ENCODE measurements at regions not wholly inside any gene's neighbourhood (a gene's known extent, or its start where the extent isn't known, plus 50 kb on each side); places are given as distances from the start of the nearest gene placed in this dataset.

GRCh38 chr3:11720917-11721411 is 77.2 kb upstream of the VGLL4 start:
- intact Hi-C loops (cut with DNase I): no loop called here
- no peaks in the 10 kb centered on the region for H3K36me3 ChIP-seq
- peaks cover 0 to 24% of the 10 kb centered on the region in 2 donors for H3K27me3 ChIP-seq
- H3K27ac ChIP-seq: peak overlapping the region; percentile 86 to 94
- peak overlapping the region; percentile 82 to 86 for H3K4me3 ChIP-seq
- peaks cover 0 to 42% of the 10 kb centered on the region in 2 donors for H3K4me1 ChIP-seq
- TF ChIP-seq, protein P1, sequence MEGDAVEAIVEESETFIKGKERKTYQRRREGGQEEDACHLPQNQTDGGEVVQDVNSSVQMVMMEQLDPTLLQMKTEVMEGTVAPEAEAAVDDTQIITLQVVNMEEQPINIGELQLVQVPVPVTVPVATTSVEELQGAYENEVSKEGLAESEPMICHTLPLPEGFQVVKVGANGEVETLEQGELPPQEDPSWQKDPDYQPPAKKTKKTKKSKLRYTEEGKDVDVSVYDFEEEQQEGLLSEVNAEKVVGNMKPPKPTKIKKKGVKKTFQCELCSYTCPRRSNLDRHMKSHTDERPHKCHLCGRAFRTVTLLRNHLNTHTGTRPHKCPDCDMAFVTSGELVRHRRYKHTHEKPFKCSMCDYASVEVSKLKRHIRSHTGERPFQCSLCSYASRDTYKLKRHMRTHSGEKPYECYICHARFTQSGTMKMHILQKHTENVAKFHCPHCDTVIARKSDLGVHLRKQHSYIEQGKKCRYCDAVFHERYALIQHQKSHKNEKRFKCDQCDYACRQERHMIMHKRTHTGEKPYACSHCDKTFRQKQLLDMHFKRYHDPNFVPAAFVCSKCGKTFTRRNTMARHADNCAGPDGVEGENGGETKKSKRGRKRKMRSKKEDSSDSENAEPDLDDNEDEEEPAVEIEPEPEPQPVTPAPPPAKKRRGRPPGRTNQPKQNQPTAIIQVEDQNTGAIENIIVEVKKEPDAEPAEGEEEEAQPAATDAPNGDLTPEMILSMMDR (IDR thresholded peaks at IDR 0.05): no peak
- no peaks in the 10 kb centered on the region for H3K9me3 ChIP-seq
- DNase-seq (peak in 1 of 4 donors; percentile 0), ATAC-seq (no peak)

DNA sequence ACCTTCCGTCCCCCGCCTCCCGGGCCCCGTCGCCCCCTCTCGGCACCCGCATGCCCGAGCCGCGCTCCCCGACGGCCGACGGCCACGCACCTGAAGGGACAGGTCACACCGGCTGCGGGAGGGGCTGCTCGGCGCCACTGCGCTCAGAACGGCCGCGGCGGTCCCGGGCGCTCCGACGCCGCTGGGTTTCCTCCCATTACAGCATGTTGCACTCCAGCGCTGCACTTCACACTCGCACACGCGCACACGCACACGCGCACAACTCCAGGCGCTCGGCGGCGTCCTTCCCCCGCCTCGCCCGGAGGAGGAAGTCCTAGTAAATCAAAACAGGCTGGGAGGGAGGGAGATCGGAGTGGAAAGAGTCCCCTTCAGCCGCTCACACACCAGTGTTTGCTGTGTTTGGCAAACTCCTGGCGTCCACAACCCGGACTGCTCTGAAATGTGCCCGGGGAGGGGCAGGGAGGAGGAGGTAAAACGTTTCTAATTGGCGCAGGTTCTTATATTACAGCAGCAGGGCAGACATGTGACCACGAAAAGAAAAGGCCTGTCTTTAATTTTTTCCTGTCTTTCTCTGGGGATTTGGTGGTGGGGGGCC is 76.7 kb upstream of the VGLL4 start:
- peaks cover 0 to 43% of the 10 kb centered on the region in 2 donors for H3K4me1 ChIP-seq
- DNase-seq (peak; percentile 76 to 91 (median 80)), ATAC-seq (peak; percentile 64)
- H3K27me3 ChIP-seq: peaks cover 0 to 24% of the 10 kb centered on the region in 2 donors
- H3K36me3 ChIP-seq: no peaks in the 10 kb centered on the region
- H3K9me3 ChIP-seq: no peaks in the 10 kb centered on the region
- H3K27ac ChIP-seq: peak overlapping the region; percentile 86 to 94
- TF ChIP-seq, protein P1 (IDR thresholded peaks at IDR 0.05): no peak
- H3K4me3 ChIP-seq: peak overlapping the region; percentile 82 to 86
- intact Hi-C loops (cut with DNase I): no loop called here

GRCh38 chr3:11719406-11720303 is 75.9 kb upstream of the VGLL4 start:
- DNase-seq (peak; percentile 65 to 95 (median 90)), ATAC-seq (peak; percentile 89)
- H3K4me3 ChIP-seq: peak overlapping the region; percentile 82 to 86
- intact Hi-C loops (cut with DNase I): no loop called here
- H3K36me3 ChIP-seq: no peaks in the 10 kb centered on the region
- peaks cover 0 to 43% of the 10 kb centered on the region in 2 donors for H3K4me1 ChIP-seq
- TF ChIP-seq, protein P1 (IDR thresholded peaks at IDR 0.05): no peak
- H3K27ac ChIP-seq: peak overlapping the region; percentile 86 to 94
- H3K9me3 ChIP-seq: no peaks in the 10 kb centered on the region
- peaks cover 0 to 24% of the 10 kb centered on the region in 2 donors for H3K27me3 ChIP-seq

GRCh38 chr3:11718637-11719405 is 75.1 kb upstream of the VGLL4 start:
- peak overlapping the region; percentile 86 to 94 for H3K27ac ChIP-seq
- H3K4me1 ChIP-seq: peaks cover 0 to 43% of the 10 kb centered on the region in 2 donors
- H3K9me3 ChIP-seq: no peaks in the 10 kb centered on the region
- no peaks in the 10 kb centered on the region for H3K36me3 ChIP-seq
- DNase-seq: peak; percentile 54 to 84 (median 63)
- intact Hi-C loops (cut with DNase I): no loop called here
- TF ChIP-seq, protein P1 (IDR thresholded peaks at IDR 0.05): no peak
- peaks cover 0 to 24% of the 10 kb centered on the region in 2 donors for H3K27me3 ChIP-seq
- ATAC-seq: peak; percentile 7
- peak overlapping the region; percentile 82 to 86 for H3K4me3 ChIP-seq
